NOMO-1 treated with dmso at 0.1 percent for 144 hours (cell line): ENCODE measurements at regions not wholly inside any gene's neighbourhood (a gene's known extent, or its start where the extent isn't known, plus 50 kb on each side); places are given as distances from the start of the nearest gene placed in this dataset.

ENCODE experiments used
- DNase-seq: peaks from one replicate; lab custom pipeline; 2025; ENCODE audit not compliant: unreplicated experiment; lab: John Stamatoyannopoulos, UW

- DNase-seq, result no peak
Measured at GRCh38 chr1:232386294-232386693, 243.6 kb downstream of the SIPA1L2 start.

- no peak for DNase-seq
Measured at GRCh38 chr1:232385221-232385620, 244.7 kb downstream of the SIPA1L2 start.

- no peak for DNase-seq
Measured at GRCh38 chr1:232384171-232384883, 245.6 kb downstream of the SIPA1L2 start.

- DNase-seq, result no peak
Measured at GRCh38 chr1:232383455-232384123, 246.3 kb downstream of the SIPA1L2 start.

GRCh38 chr1:232382671-232383070 is 247.3 kb downstream of the SIPA1L2 start:
- no peak for DNase-seq

- no peak for DNase-seq
Measured at GRCh38 chr1:232381394-232382100, 248.4 kb downstream of the SIPA1L2 start.

- DNase-seq, result no peak
Measured at GRCh38 chr1:232380596-232380995, 249.3 kb downstream of the SIPA1L2 start.

- DNase-seq, result no peak
Measured at GRCh38 chr1:232380131-232380530, 249.8 kb downstream of the SIPA1L2 start.

- no peak for DNase-seq
Measured at GRCh38 chr1:232379063-232379434, 250.9 kb downstream of the SIPA1L2 start.

- no peak for DNase-seq
Measured at GRCh38 chr1:232378266-232379062, 251.5 kb downstream of the SIPA1L2 start.

GRCh38 chr1:232377494-232377770 is 252.5 kb downstream of the SIPA1L2 start:
- no peak for DNase-seq

GRCh38 chr1:232376632-232377493 is 253.1 kb downstream of the SIPA1L2 start:
- DNase-seq, result no peak

- no peak for DNase-seq
Measured at GRCh38 chr1:232372841-232373440, 257.0 kb downstream of the SIPA1L2 start.

GRCh38 chr1:232372431-232372830 is 257.5 kb downstream of the SIPA1L2 start:
- no peak for DNase-seq

- DNase-seq, result no peak
Measured at GRCh38 chr1:232369451-232370296, 260.3 kb downstream of the SIPA1L2 start.

GRCh38 chr1:232368821-232369321 is 261.1 kb downstream of the SIPA1L2 start:
- DNase-seq, result no peak

GRCh38 chr1:232367293-232367692 is 262.6 kb downstream of the SIPA1L2 start:
- no peak for DNase-seq

- no peak for DNase-seq
Measured at GRCh38 chr1:232364654-232365382, 265.1 kb downstream of the SIPA1L2 start.
